ENCODE measurements at regions not wholly inside any gene's neighbourhood (a gene's known extent, or its start where the extent isn't known, plus 50 kb on each side); places are given as distances from the start of the nearest gene placed in this dataset.
A peak's percentile ranks its signal among the peaks of the same experiment; 100 is the strongest.

GRCh38 chr21:32189688-32190483, 89.0 kb downstream of the MIS18A start:
- Histone ChIP-seq H3K9me3 (no peaks in the 10 kb centered on the region), H3K4me3 (no peak overlapping the region), H3K27me3 (peaks cover 0 to 23% (median 0%) of the 10 kb centered on the region in 4 donors), H3K27ac (no peak overlapping the region), H3K36me3 (no peaks in the 10 kb centered on the region), H3K4me1 (no peaks in the 10 kb centered on the region)
- DNase-seq, result no peak
- intact Hi-C loops (cut with DNase I), result no loop called here
- TF ChIP-seq POLR2A (IDR thresholded peaks at IDR 0.05), result no peak
- TF ChIP-seq, protein P1, sequence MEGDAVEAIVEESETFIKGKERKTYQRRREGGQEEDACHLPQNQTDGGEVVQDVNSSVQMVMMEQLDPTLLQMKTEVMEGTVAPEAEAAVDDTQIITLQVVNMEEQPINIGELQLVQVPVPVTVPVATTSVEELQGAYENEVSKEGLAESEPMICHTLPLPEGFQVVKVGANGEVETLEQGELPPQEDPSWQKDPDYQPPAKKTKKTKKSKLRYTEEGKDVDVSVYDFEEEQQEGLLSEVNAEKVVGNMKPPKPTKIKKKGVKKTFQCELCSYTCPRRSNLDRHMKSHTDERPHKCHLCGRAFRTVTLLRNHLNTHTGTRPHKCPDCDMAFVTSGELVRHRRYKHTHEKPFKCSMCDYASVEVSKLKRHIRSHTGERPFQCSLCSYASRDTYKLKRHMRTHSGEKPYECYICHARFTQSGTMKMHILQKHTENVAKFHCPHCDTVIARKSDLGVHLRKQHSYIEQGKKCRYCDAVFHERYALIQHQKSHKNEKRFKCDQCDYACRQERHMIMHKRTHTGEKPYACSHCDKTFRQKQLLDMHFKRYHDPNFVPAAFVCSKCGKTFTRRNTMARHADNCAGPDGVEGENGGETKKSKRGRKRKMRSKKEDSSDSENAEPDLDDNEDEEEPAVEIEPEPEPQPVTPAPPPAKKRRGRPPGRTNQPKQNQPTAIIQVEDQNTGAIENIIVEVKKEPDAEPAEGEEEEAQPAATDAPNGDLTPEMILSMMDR (IDR thresholded peaks at IDR 0.05), result peak in 1 of 6 experiments; percentile 3
- WGBS, 2 donors, result 59 to 65% methylated on average over 5 of the region's 5 CpGs

DNA sequence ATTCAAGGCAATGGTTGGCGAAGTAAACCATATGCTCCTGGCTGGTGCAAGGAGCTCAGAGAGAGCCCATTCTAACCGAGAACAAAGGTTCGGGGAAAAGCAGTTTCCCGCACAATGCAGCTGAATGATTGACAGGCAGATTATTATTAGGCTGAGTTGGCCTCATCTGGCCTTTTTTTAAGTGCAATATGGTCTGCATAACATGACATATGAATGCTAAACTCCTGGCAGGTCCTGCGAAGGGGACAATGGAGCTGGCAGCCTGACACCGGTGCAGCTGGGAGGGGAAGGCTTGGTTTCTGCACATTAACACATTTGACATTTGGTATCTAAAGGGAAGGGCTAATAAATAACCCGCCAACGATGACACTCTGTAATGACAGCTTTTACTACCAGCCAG, 92.0 kb downstream of the MIS18A start:
- H3K9me3 ChIP-seq, result no peaks in the 10 kb centered on the region
- 78 to 84% methylated on average over 8 of the region's 8 CpGs for WGBS, 2 donors
- no peaks in the 10 kb centered on the region for H3K36me3 ChIP-seq
- H3K27ac ChIP-seq, result no peak overlapping the region
- intact Hi-C loops (cut with DNase I), result no loop called here
- no peak for DNase-seq
- TF ChIP-seq, protein P1 (IDR thresholded peaks at IDR 0.05), result no peak
- no peak for TF ChIP-seq POLR2A (IDR thresholded peaks at IDR 0.05)
- peaks cover 0 to 15% (median 0%) of the 10 kb centered on the region in 4 donors for H3K27me3 ChIP-seq
- H3K4me1 ChIP-seq, result no peaks in the 10 kb centered on the region
- H3K4me3 ChIP-seq, result no peak overlapping the region

DNA sequence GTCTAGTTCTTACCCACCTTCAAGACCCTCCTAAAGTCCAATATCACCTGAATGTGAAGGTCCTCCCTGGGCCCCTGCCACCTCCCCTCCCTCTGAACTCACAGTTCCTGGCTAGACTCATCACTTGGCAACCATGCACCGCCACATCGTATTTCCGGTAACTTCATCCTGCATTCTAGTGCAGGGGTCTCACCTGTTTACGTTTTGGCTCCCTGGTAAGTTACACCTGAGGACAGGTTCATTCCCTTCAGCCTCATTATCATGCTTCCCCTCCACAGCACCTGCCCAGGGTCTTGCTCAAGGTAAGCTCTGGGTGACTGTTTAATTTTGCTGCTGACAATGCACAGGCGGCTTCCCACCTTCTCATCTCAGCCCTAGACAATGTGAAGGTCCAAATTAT, 93.1 kb downstream of the MIS18A start:
- WGBS, 2 donors, result 96 to 98% methylated on average over 4 to 5 of the region's 5 CpGs
- no peaks in the 10 kb centered on the region for H3K9me3 ChIP-seq
- H3K4me3 ChIP-seq, result no peak overlapping the region
- TF ChIP-seq, protein P1 (IDR thresholded peaks at IDR 0.05), result no peak
- no peak for TF ChIP-seq POLR2A (IDR thresholded peaks at IDR 0.05)
- no peaks in the 10 kb centered on the region for H3K4me1 ChIP-seq
- peaks cover 0 to 7% (median 0%) of the 10 kb centered on the region in 4 donors for H3K27me3 ChIP-seq
- H3K27ac ChIP-seq, result no peak overlapping the region
- no peak for DNase-seq
- intact Hi-C loops (cut with DNase I), result no loop called here
- H3K36me3 ChIP-seq, result no peaks in the 10 kb centered on the region

DNA sequence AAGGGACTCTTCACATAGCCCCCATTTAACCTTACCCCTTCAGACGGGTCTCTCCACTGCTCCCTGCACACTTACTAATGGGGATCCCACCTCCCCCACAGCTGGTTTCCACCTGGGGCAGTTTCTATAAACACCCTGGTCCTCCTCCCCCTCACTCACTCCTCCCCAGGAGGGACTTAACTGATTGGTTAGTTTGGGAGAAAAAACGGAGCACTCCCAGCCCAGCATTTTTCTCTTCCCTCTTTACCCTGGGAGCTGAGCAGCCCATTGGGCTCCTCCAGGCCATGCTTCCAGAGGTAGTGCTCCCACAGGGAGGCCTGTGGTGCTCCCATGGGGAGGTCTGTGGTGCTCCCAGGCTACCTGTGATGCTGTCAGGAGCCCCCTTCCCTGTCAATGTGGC, 93.7 kb downstream of the MIS18A start:
- Histone ChIP-seq H3K9me3 (no peaks in the 10 kb centered on the region), H3K36me3 (no peaks in the 10 kb centered on the region), H3K4me1 (no peaks in the 10 kb centered on the region), H3K4me3 (no peak overlapping the region), H3K27me3 (peaks cover 0 to 7% (median 0%) of the 10 kb centered on the region in 4 donors), H3K27ac (no peak overlapping the region)
- no peak for DNase-seq
- TF ChIP-seq, protein P1 (IDR thresholded peaks at IDR 0.05), result no peak
- intact Hi-C loops (cut with DNase I), result no loop called here
- WGBS, 2 donors, result 82 to 87% methylated on average over 1 to 2 of the region's 2 CpGs

GRCh38 chr21:32184485-32184884, 94.4 kb downstream of the MIS18A start:
- DNase-seq, result no peak
- 73 to 82% methylated on average over 7 of the region's 7 CpGs for WGBS, 2 donors
- no peaks in the 10 kb centered on the region for H3K9me3 ChIP-seq
- peaks cover 0 to 7% (median 0%) of the 10 kb centered on the region in 4 donors for H3K27me3 ChIP-seq
- H3K36me3 ChIP-seq, result no peaks in the 10 kb centered on the region
- H3K27ac ChIP-seq, result no peak overlapping the region
- TF ChIP-seq POLR2A (IDR thresholded peaks at IDR 0.05), result no peak
- TF ChIP-seq, protein P1 (IDR thresholded peaks at IDR 0.05), result no peak
- H3K4me3 ChIP-seq, result no peak overlapping the region
- intact Hi-C loops (cut with DNase I), result no loop called here
- H3K4me1 ChIP-seq, result no peaks in the 10 kb centered on the region
